KMS-11 (cell line): ENCODE measurements at regions not wholly inside any gene's neighbourhood (a gene's known extent, or its start where the extent isn't known, plus 50 kb on each side); places are given as distances from the start of the nearest gene placed in this dataset.

Experiments
- H2AFZ ChIP-seq: fragments of 200-600 bp; sonication (generic); 2 replicates; pipeline ENCODE4 v1.6.1; 2016; ENCODE audit warnings: antibody characterized with exemption, mixed run types, low read depth
- H3K27ac ChIP-seq: fragments of 200-600 bp; sonication (generic); 2 replicates; pipeline ENCODE4 v1.6.1; 2016; ENCODE audit warnings: mild to moderate bottlenecking, mixed run types
- H3K27me3 ChIP-seq: fragments of 200-600 bp; sonication (generic); 2 replicates; pipeline ENCODE4 v1.6.1; 2017; ENCODE audit warnings: mild to moderate bottlenecking, low read depth, mixed run types, moderate library complexity; ENCODE audit not compliant: insufficient read depth
- H3K36me3 ChIP-seq: fragments of 200-600 bp; sonication (generic); 2 replicates; pipeline ENCODE4 v1.6.1; 2017; ENCODE audit warnings: mild to moderate bottlenecking, mixed run types; ENCODE audit not compliant: insufficient read depth
- H3K4me1 ChIP-seq: fragments of 200-600 bp; sonication (generic); 2 replicates; pipeline ENCODE4 v1.6.1; 2016; ENCODE audit warnings: mild to moderate bottlenecking, low read depth, mixed run types; ENCODE audit not compliant: poor library complexity, severe bottlenecking
- H3K4me2 ChIP-seq: fragments of 200-600 bp; sonication (generic); 2 replicates; pipeline ENCODE4 v1.7.0; 2016; ENCODE audit warnings: mild to moderate bottlenecking, mixed run types
- H3K4me3 ChIP-seq: fragments of 200-600 bp; sonication (generic); IDR thresholded peaks from 2 replicates; pipeline ENCODE4 v1.6.1; 2017; ENCODE audit warnings: low read depth, low read length, mixed read lengths; ENCODE audit not compliant: insufficient read depth
- H3K79me2 ChIP-seq: fragments of 200-600 bp; sonication (generic); 2 replicates; pipeline ENCODE4 v1.6.1; 2016; ENCODE audit warnings: low read depth, mixed run types; ENCODE audit not compliant: insufficient read depth
- H3K9ac ChIP-seq: fragments of 200-600 bp; sonication (generic); 2 replicates; pipeline ENCODE4 v1.6.1; 2016; ENCODE audit warnings: mild to moderate bottlenecking, mixed run types
- H4K20me1 ChIP-seq: fragments of 200-600 bp; sonication (generic); 2 replicates; pipeline ENCODE4 v1.6.1; 2016; ENCODE audit warnings: mild to moderate bottlenecking, mixed run types; ENCODE audit not compliant: insufficient read depth
- TF ChIP-seq, protein P1 (sequence below): fragments of 200-600 bp; sonication (generic); conservative IDR thresholded peaks from 2 replicates; pipeline ENCODE4 v1.6.1; 2017; ENCODE audit warnings: low read depth, mild to moderate bottlenecking, antibody characterized with exemption, low read length, moderate library complexity, mixed read lengths

DNA sequence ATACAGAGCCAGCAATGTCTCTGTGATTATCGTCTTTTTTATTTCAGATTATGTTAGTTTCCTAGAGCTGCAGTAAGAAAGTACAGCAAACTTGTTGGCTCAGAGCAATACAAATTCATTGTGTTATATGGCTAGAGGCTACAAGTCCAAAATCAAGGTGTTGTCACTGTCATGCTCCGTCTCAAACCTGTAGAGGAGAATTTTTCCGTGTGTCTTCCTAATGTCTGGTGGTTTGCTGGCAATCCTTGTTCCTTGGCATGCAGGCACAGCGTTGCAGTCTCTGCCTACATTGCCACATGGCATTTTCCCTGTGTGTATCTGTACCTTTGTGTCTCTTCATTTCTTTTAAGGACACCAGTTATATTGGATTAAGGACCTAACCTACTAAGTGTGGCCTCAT is 244.4 kb downstream of the LRRIQ3 start:
- H2AFZ ChIP-seq = no peak overlapping the region
- no peaks in the 10 kb centered on the region for H4K20me1 ChIP-seq
- H3K36me3 ChIP-seq = no peaks in the 10 kb centered on the region

DNA sequence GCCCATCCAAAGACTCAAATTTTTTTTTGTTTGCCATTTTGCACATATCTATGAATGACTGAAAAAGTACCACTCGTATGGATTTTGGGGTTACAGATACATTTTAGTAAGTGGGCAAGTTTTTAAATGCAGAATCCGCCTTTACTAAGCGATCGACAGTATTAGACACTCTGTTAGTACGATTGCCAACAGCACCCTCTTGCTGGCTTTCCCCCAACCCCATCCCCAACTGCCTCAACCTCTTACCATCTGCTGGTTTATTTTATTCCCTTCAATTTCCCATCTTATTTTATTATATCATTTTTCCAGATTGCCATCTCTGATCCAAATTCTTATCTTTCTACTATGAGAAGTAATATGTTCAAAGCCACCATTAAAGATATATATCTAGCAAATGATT is 244.8 kb downstream of the LRRIQ3 start:
- H3K79me2 ChIP-seq = no peaks in the 10 kb centered on the region
- no peak overlapping the region for H3K27ac ChIP-seq
- H2AFZ ChIP-seq = no peak overlapping the region
- H3K36me3 ChIP-seq = no peaks in the 10 kb centered on the region
- no peaks in the 10 kb centered on the region for H3K27me3 ChIP-seq
- H4K20me1 ChIP-seq = no peaks in the 10 kb centered on the region
- H3K9ac ChIP-seq = no peak overlapping the region
- H3K4me1 ChIP-seq = peaks cover 8% of the 10 kb centered on the region
- no peak overlapping the region for H3K4me2 ChIP-seq
- TF ChIP-seq, protein P1, sequence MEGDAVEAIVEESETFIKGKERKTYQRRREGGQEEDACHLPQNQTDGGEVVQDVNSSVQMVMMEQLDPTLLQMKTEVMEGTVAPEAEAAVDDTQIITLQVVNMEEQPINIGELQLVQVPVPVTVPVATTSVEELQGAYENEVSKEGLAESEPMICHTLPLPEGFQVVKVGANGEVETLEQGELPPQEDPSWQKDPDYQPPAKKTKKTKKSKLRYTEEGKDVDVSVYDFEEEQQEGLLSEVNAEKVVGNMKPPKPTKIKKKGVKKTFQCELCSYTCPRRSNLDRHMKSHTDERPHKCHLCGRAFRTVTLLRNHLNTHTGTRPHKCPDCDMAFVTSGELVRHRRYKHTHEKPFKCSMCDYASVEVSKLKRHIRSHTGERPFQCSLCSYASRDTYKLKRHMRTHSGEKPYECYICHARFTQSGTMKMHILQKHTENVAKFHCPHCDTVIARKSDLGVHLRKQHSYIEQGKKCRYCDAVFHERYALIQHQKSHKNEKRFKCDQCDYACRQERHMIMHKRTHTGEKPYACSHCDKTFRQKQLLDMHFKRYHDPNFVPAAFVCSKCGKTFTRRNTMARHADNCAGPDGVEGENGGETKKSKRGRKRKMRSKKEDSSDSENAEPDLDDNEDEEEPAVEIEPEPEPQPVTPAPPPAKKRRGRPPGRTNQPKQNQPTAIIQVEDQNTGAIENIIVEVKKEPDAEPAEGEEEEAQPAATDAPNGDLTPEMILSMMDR = no peak
- no peak overlapping the region for H3K4me3 ChIP-seq

More for the DNA sequence above, 244.4 kb downstream of the LRRIQ3 start:
- Histone ChIP-seq H3K27ac (no peak overlapping the region), H3K9ac (no peak overlapping the region), H3K79me2 (no peaks in the 10 kb centered on the region), H3K27me3 (no peaks in the 10 kb centered on the region), H3K4me3 (no peak overlapping the region), H3K4me1 (peaks cover 4% of the 10 kb centered on the region), H3K4me2 (no peak overlapping the region)
- TF ChIP-seq, protein P1 = no peak

DNA sequence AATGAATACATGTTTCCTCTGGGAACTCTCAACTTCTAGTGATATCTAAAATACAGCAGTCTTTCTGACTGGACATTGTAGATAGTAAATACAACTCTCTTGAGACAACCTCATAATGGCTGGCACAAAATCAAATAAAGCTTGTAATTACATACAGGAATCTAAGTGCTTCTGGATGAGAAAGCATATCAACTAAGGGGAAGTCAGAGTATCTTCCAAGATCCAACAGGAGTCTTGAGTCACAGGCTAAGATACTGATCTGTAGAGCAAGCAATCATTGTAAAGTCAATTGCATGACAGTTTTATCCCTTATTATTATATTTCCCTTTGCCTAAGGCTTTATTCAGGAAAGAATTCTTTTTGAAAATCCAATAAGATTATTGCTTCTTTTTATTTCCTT is 249.9 kb downstream of the LRRIQ3 start:
- Histone ChIP-seq H2AFZ (no peak overlapping the region), H3K27me3 (no peaks in the 10 kb centered on the region), H3K4me3 (no peak overlapping the region), H3K4me1 (peaks cover 35% of the 10 kb centered on the region), H3K4me2 (peak overlapping the region; percentile 76), H3K79me2 (no peaks in the 10 kb centered on the region), H3K36me3 (no peaks in the 10 kb centered on the region), H3K27ac (peak overlapping the region; percentile 48; the same call in 1 of the 2 replicates), H4K20me1 (no peaks in the 10 kb centered on the region), H3K9ac (no peak overlapping the region)
- TF ChIP-seq, protein P1 = no peak

DNA sequence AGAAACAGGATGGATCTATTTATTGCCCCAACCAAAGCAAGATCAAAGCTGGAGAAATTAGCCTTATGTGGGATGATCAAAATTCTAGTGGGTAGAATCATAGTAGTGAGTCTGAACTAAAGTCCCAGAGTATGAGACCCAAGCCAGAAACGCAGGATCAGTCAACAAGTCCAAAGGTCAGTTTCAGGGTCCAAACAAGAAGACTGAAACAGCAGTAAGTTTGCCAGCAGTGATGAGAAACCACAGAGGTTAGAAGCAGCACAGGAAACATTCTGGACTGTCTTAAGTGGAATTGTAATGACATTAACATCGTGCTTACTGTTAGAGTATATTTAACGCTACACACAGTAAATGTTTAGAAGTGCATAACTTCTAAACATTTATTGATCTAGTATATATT is 251.0 kb downstream of the LRRIQ3 start:
- Histone ChIP-seq H2AFZ (no peak overlapping the region), H3K4me2 (peak overlapping the region; percentile 76), H3K36me3 (no peaks in the 10 kb centered on the region), H3K9ac (no peak overlapping the region), H3K27me3 (no peaks in the 10 kb centered on the region), H3K4me3 (no peak overlapping the region), H4K20me1 (no peaks in the 10 kb centered on the region), H3K79me2 (no peaks in the 10 kb centered on the region), H3K27ac (peak overlapping the region; percentile 48), H3K4me1 (peaks cover 35% of the 10 kb centered on the region)
- TF ChIP-seq, protein P1 = no peak
